Neutrophil (primary cell): ENCODE measurements at regions not wholly inside any gene's neighbourhood (a gene's known extent, or its start where the extent isn't known, plus 50 kb on each side); places are given as distances from the start of the nearest gene placed in this dataset.

Experiments
- H3K27ac ChIP-seq: fragments of 200-600 bp; sonication (generic); 2 replicates; pipeline ENCODE4 v1.5.1; 2016; ENCODE audit warnings: mild to moderate bottlenecking, moderate library complexity
- H3K27me3 ChIP-seq: fragments of 200-600 bp; sonication (generic); 2 replicates; pipeline ENCODE4 v1.6.0; 2016; ENCODE audit warnings: mild to moderate bottlenecking
- H3K36me3 ChIP-seq: fragments of 200-600 bp; sonication (generic); 2 replicates; pipeline ENCODE4 v1.5.1; 2017
- H3K4me1 ChIP-seq, 2 experiments: fragments of 200-600 bp in 1 of 2; sonication (generic) in 1 of 2; 1 replicate in 1 of 2; 2 replicates in 1 of 2; pipeline versions ENCODE4 v1.5.1 to v1.6.1; 2013 to 2016; ENCODE audit warnings: low read depth in 1 of 2, low read length in 1 of 2, mild to moderate bottlenecking in 1 of 2, moderate library complexity in 1 of 2; ENCODE audit not compliant: control insufficient read depth in 1 of 2, insufficient read depth in 1 of 2
- H3K4me3 ChIP-seq, 2 experiments: fragments of 200-600 bp in 1 of 2; sonication (generic) in 1 of 2; 1 replicate in 1 of 2; 2 replicates in 1 of 2; pipeline ENCODE4 v1.5.1; 2013 to 2016; ENCODE audit warnings: low read depth in 1 of 2, low read length in 1 of 2, mild to moderate bottlenecking in 1 of 2, moderate library complexity in 1 of 2
- H3K9me3 ChIP-seq: fragments of 200-600 bp; sonication (generic); 2 replicates; pipeline ENCODE4 v1.5.1; 2016
- CTCF ChIP-seq: fragments of 200-600 bp; sonication (generic); IDR thresholded peaks from 2 replicates; pipeline ENCODE4 v1.5.1; 2016; ENCODE audit warnings: antibody characterized with exemption

- Histone ChIP-seq H3K36me3 (no peaks in the 10 kb centered on the region), H3K27ac (no peak overlapping the region), H3K4me3 (no peak overlapping the region), H3K27me3 (peaks cover 30% of the 10 kb centered on the region), H3K9me3 (no peaks in the 10 kb centered on the region), H3K4me1 (no peaks in the 10 kb centered on the region)
- TF ChIP-seq CTCF = no peak
These were observed 138.9 kb upstream of the LYZL1 start for GRCh38 chr10:29150010-29150409.

GRCh38 chr10:29151005-29151404, 137.9 kb upstream of the LYZL1 start:
- no peak for TF ChIP-seq CTCF
- Histone ChIP-seq H3K36me3 (no peaks in the 10 kb centered on the region), H3K4me3 (no peak overlapping the region), H3K27ac (no peak overlapping the region), H3K4me1 (no peaks in the 10 kb centered on the region), H3K9me3 (no peaks in the 10 kb centered on the region), H3K27me3 (peaks cover 24% of the 10 kb centered on the region)

- Histone ChIP-seq H3K27me3 (no peaks in the 10 kb centered on the region), H3K4me1 (no peaks in the 10 kb centered on the region), H3K4me3 (no peak overlapping the region), H3K36me3 (no peaks in the 10 kb centered on the region), H3K27ac (no peak overlapping the region), H3K9me3 (no peaks in the 10 kb centered on the region)
- no peak for TF ChIP-seq CTCF
These were observed 131.5 kb upstream of the LYZL1 start for GRCh38 chr10:29157321-29157720.

- Histone ChIP-seq H3K27ac (no peak overlapping the region), H3K4me1 (no peaks in the 10 kb centered on the region)
These were observed 130.8 kb upstream of the LYZL1 start for GRCh38 chr10:29158066-29158465.

GRCh38 chr10:29160150-29160617, 128.7 kb upstream of the LYZL1 start:
- Histone ChIP-seq H3K36me3 (no peaks in the 10 kb centered on the region), H3K4me1 (no peaks in the 10 kb centered on the region), H3K9me3 (no peaks in the 10 kb centered on the region), H3K4me3 (no peak overlapping the region), H3K27ac (no peak overlapping the region), H3K27me3 (no peaks in the 10 kb centered on the region)
- TF ChIP-seq CTCF = no peak

More at GRCh38 chr10:29158066-29158465, 130.8 kb upstream of the LYZL1 start:
- H3K36me3 ChIP-seq = no peaks in the 10 kb centered on the region
- TF ChIP-seq CTCF = no peak
- H3K27me3 ChIP-seq = no peaks in the 10 kb centered on the region
- no peak overlapping the region for H3K4me3 ChIP-seq
- no peaks in the 10 kb centered on the region for H3K9me3 ChIP-seq

GRCh38 chr10:29163746-29164145, 125.1 kb upstream of the LYZL1 start:
- no peaks in the 10 kb centered on the region for H3K27me3 ChIP-seq
- H3K9me3 ChIP-seq = peaks cover 5% of the 10 kb centered on the region
- H3K4me1 ChIP-seq = no peaks in the 10 kb centered on the region
- H3K27ac ChIP-seq = no peak overlapping the region
- H3K4me3 ChIP-seq = no peak overlapping the region
- no peak for TF ChIP-seq CTCF
- H3K36me3 ChIP-seq = no peaks in the 10 kb centered on the region
